GM18511 (cell line): ENCODE measurements at regions not wholly inside any gene's neighbourhood (a gene's known extent, or its start where the extent isn't known, plus 50 kb on each side); places are given as distances from the start of the nearest gene placed in this dataset.
"Not testable (repeated sequence)": the region's sequence is repeated elsewhere in the genome, so short reads cannot be mapped to it uniquely, and the experiment has no call there.

ENCODE experiments used
- ATAC-seq: cut with Tn5 transposase; IDR thresholded peaks from one replicate; pipeline ENCODE4 v1.9.1; 2021; ENCODE audit warnings: mild to moderate bottlenecking, moderate library complexity; ENCODE audit not compliant: unreplicated experiment

DNA sequence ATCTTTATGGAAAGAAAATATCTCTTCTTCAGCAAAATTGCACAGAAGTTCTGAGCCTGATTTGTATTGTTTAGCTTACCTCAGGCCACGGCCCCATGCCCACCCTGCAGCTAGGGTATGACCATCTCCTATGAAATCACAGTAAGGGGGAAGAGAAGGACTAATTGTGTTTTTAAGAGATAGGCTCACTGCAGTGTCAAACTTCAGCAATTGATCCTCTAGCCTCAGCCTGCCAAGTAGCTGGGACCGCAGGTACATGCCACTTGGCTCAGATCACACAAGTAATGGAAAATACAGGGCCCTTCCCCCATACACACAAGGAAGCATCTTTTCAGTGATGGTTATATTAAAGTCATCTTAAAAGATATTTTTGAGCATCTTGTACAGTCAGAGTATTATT lies 60.0 kb downstream of the DMAC1 start:
- ATAC-seq = no peak

GRCh38 chr9:7735311-7735710 lies 64.3 kb downstream of the DMAC1 start:
- ATAC-seq = no peak

- ATAC-seq = no peak
Measured at GRCh38 chr9:7730164-7730445, 69.5 kb downstream of the DMAC1 start.

- ATAC-seq = no peak
Measured at GRCh38 chr9:7729371-7730163, 70.0 kb downstream of the DMAC1 start.

DNA sequence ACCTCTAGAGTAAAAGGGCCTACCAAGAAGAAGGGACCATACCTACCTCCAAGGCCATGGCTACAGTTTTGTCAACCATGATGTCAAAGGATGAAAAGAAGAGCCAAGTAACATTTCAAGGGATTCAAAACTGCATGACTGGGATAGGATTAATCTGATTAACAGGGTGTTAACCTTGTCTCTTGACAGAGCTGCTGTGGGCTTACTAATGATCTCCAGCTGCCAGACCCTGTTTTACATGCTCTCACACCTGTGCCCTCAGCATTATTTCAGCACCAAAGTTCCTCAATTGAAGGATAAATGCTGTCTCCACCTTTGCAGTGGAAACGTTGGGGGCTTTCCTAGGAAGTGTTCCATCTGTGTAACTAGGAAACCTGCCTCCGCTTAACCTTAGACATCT lies 78.3 kb downstream of the DMAC1 start:
- ATAC-seq = no peak

DNA sequence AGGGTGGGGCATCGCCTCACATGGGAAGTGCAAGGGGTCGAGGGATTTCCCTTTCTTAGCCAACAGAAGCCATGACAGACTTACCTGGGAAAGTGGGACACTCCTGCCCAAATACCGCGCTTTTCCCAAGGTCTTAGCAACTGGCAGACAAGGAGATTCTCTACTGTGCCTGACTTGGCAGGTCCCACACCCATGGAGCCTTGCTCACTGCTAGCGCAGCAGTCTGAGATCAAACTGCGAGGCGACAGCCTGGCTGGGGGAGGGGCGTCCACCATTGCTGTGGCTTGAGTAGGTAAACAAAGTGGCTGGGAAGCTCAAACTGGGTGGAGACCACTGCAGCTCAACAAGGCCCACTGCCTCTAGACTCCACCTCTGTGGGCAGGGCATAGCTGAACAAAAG lies 86.5 kb downstream of the DMAC1 start:
- ATAC-seq = not testable (repeated sequence)

GRCh38 chr9:7710686-7711085 lies 88.9 kb downstream of the DMAC1 start:
- no peak for ATAC-seq

GRCh38 chr9:7707934-7708333 lies 91.6 kb downstream of the DMAC1 start:
- no peak for ATAC-seq

- ATAC-seq = no peak
Measured at GRCh38 chr9:7704543-7704942, 95.0 kb downstream of the DMAC1 start.

GRCh38 chr9:7691909-7692308 lies 107.7 kb downstream of the DMAC1 start:
- no peak for ATAC-seq

- no peak for ATAC-seq
Measured at GRCh38 chr9:7690014-7690413, 109.6 kb downstream of the DMAC1 start.

- ATAC-seq = no peak
Measured at GRCh38 chr9:7688626-7689025, 111.0 kb downstream of the DMAC1 start.

DNA sequence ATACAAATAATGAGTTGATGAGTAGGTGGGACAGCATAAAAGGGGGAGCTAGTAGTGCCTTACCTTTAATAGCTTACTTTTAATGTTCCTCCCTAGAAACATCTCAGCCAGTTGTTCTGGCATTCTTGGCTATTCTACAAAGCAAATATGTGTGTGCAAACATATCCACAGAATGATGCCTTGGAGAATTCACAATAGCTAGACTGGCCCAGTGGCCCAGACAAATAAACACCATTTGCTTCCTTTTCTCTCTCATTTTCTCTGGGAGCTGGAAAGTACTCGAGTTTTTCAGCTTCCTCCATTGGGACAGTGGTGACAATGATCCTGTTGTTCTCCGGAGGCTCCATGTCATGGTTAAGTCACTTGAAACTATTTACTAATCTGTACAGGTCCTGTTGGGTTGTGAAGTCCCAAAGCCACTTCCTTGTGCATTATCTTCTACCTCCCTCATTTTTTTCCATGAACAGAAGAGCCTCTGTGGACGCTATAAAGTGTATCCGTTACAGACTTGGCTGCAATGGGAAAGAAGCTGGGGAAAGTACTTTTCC lies 122.9 kb downstream of the DMAC1 start:
- ATAC-seq = no peak

DNA sequence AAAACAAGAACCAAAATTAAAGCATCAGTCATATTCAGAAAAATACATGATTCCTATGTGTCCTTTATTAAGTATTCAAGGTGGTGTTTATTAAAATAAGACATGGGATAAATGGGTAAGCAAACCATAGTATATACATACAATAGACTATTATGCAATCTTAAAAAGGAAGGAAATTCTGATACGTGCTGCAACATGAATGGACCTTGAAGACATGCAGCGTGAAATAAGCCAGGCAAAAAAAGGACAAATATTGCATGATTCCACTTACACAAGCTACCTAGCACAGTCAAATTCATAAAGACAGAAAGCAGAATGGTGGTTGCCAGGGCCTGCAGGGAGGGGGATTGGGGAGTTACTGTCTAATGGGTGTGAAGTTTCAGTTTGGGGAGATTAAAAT lies 127.7 kb downstream of the DMAC1 start:
- no peak for ATAC-seq

GRCh38 chr9:7668541-7668940 lies 131.0 kb downstream of the DMAC1 start:
- no peak for ATAC-seq

- no peak for ATAC-seq
Measured at GRCh38 chr9:7665874-7666273, 133.7 kb downstream of the DMAC1 start.

GRCh38 chr9:7659766-7660165 lies 139.8 kb downstream of the DMAC1 start:
- ATAC-seq = no peak

DNA sequence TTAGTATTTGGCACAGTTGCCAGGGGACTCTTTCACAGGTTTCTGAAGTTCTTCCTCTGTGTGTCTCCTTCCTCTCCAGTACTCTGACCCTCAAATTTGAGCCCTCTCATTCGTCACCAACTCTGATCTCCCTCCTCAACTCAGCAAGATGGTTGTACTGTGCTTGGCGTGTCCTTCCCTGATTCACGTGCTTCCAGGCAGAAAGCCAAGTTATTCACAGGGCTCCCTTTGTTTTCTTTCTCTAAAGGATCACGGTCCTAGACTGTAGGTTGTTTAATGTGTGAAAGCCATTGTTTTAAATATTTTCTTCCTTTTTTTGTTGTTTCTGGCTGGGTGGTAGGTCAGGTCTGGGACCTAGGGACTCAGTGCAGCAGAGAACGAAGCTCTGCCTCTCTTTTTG lies 142.9 kb downstream of the DMAC1 start:
- ATAC-seq = no peak

- ATAC-seq = no peak
Measured at GRCh38 chr9:7653262-7653661, 146.3 kb downstream of the DMAC1 start.

DNA sequence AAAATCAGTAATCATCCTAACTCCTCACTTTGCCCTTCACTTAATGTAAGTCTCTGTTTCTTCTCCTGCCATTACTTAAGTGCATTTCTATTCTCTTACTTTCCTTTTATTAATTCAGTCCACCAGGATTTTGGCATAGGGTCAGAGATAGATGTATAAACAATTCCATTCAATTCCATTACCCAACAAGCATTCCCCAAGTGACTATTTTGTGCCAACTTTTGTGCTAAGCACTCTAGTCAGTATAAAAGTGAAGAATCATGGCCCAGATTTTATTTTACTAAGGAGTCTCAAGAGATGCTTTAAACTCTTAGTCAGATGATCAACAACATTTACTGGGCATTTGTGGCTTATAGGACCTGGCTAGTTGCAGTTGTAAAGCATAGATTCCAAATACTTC lies 159.3 kb downstream of the DMAC1 start:
- ATAC-seq = no peak

GRCh38 chr9:7639471-7639870 lies 160.1 kb downstream of the DMAC1 start:
- ATAC-seq = no peak

DNA sequence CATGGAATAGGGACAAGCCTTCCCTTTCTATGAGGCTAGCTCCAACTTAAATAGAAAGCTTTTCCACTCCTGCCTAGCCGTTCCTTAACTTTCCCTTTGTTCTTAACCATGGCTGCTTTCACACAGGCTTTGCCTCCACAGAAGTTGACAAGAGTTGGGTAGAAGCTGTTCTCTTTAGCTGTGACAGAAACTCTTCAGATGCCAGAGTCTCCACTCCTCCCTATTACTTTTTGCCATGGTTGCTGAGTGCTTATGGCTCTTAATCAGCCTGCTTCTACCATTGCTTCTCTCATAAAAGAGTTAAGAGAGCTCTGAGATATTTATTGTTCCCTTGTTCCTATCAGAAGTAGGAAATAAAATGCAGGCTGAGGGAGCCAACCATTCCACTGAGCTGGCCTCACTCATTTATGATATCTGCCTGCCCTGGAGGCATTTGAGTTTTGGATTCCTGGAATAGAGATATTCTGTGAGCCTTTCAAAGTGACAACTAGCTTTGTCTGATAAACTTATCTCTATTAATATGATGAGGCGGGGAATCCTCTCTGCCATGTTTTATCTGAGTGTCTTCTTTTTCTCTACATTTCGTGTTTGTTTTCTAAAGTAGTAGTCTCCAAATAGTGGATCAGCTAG lies 162.6 kb downstream of the DMAC1 start:
- ATAC-seq = no peak

GRCh38 chr9:7636309-7636708 lies 163.3 kb downstream of the DMAC1 start:
- ATAC-seq = no peak
